Erythroblast (primary cell): ENCODE measurements at regions not wholly inside any gene's neighbourhood (a gene's known extent, or its start where the extent isn't known, plus 50 kb on each side); places are given as distances from the start of the nearest gene placed in this dataset.

ENCODE experiments used
- DNase-seq, 2 experiments: peaks; one replicate each; lab custom pipeline; 2025; lab: John Stamatoyannopoulos, UW
- GATA1 ChIP-seq: IDR thresholded peaks from 2 replicates; pipeline ENCODE4 v1.6.1; 2011; ENCODE audit warnings: low read depth, mild to moderate bottlenecking, control low read depth, low read length, moderate library complexity
- POLR2A ChIP-seq: IDR thresholded peaks from 2 replicates; pipeline ENCODE4 v1.6.1; 2011; ENCODE audit warnings: mild to moderate bottlenecking, low read length

DNA sequence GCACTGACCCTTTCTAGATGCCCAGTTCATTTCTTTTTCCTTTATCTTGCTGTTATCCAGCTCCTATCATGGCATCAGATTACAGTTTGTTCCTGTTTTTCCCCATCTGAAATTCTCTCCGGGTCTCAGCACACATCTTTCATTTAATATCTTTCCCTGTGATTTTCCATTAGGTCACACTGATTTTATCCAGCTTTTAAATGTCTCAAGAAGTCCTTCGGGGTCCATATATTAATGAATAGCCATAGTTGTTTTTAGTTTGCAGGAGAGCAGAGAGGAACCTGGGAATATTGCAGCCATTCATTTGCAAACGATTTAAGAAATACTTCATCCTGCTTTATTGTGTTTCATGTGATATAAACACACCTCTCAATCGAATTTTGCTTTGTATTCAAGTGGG is 374.2 kb downstream of the TDRD15 start:
- no peak for DNase-seq
- TF ChIP-seq POLR2A (no peak), GATA1 (no peak)

DNA sequence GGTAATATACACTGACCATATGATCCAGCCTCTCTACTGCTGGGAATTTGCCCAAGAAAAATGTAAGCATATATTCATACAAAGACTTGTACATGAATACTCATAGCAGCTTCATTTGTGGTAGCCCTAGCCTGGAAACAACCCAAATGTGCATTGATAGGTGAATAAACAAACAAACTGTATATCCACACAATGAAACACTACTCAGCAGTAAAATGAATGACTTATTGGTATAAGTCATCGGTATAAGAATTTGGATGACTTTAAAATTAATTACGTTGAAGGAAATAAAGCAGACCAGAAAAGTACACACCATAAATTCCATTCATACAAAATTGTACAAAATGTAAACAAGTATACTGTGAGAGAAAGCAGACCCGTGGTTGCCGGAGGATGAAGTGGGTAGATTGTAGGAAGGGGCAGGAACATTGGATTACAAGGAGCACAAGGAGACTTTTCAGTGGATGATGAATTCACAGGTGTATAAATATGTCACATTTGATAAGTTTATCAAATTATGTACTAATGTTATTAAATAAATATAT is 376.7 kb downstream of the TDRD15 start:
- no peak for TF ChIP-seq POLR2A
- TF ChIP-seq GATA1 = no peak

DNA sequence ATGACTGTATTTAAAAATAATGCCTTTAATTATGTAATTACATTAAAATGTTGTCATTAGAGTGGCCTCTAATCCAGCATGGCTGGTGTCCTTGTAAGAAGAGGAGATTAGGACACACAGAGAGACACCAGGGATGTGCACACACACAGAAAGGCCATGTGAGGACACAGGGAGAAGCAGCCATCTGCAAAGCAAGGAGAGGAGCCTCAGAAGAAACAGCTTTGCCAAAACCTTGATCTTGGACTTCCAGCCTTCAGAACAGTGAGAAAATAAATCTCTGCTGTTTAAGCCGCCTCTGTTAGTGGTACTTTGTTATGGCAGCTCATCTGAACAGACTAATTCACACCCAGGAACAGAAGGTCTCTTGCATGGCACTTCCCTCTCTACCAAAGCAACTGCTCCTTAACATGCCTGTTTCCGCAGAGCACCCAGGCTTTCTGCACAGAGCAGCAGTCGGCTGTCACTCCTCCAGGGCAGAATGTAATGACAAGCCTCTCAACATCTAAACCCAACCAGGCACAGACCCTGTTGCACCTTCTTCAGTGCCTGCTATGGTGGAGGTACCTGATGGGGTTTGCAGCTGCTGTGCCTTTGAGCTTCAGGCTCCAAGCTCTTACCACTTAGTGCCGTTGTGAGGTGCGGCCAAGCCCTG is 377.7 kb downstream of the TDRD15 start:
- DNase-seq = no peak
- no peak for TF ChIP-seq GATA1
- no peak for TF ChIP-seq POLR2A

More for the DNA sequence above, 376.7 kb downstream of the TDRD15 start:
- no peak for DNase-seq

DNA sequence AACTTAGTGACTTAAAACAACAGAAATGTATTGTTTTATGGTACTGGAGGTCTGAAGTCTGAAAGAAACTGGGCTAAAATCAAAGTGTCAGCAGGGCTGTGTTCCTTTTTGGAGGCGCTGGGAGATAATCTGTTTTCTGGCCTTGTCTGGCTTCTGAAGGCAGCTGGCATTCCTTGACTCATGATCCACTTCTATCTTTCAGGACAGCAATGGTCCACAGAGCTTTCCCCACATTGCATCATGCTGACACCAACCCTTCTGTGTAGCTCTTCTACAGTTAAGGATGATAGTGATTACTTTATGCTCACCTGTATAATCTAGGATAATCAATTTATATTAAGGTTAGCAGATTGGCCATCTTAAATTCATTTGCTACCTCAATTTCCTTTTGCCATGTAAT is 392.1 kb downstream of the TDRD15 start:
- DNase-seq = peak in 1 of 2 experiments; percentile 46
- no peak for TF ChIP-seq GATA1
- no peak for TF ChIP-seq POLR2A

DNA sequence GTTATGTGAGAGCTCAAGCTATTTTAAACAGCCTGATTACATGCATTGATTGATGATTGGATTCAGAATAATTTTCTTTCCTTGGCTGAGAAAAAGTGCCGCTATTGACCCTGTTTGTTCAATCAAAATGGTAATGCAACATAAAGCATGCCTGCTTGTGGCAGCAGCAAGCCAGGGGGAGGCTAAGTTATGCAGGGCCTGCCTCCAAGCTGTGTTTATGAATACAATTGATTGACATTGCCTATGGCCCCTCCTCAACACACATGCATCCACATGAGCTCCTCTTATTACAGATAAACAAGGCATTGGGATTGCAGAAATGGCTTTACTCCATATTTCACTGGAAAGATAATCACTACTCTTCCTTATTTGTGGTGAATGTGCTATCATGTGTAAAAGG is 395.6 kb downstream of the TDRD15 start:
- DNase-seq = no peak
- TF ChIP-seq GATA1 (no peak), POLR2A (no peak)

DNA sequence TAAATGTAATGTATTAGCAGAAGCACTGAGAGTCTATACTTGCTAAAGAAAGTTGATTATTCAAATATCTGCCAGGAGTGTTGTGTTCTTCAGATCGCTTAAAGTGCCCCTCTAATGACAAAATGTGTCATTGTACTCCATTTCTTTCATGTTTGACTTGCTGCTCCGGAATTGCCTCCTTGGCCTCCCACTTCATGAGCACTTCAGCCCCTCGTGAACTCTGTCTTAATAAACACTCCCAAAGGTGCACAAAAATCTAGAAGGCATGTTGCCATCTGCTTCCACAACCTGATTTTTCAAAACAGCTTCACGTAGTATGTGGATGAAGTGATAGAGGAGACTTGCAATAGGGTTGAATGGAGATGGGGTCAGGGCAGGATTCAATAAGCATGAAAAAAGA is 396.1 kb downstream of the TDRD15 start:
- no peak for DNase-seq
- TF ChIP-seq POLR2A (no peak), GATA1 (no peak)

DNA sequence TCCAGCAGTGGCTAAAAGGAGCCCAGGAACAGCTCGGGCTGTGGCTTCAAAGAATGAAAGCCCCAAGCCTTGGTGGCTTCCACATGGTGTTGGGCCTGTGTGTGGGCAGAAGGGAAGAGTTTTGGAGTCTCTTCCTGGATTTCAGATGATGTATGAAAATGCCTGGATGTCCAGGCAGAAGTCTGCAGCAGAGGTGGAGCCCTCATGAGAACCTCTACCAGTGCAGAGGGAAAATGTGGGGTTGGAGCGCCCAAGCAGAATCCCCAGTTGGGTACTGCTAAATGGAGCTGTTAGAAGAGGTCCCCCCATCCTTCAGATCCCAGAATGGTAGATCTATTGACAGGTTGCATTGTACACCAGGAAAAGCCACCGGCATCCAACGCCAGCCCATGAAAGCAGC is 412.1 kb downstream of the TDRD15 start:
- TF ChIP-seq POLR2A (no peak), GATA1 (no peak)
- DNase-seq = no peak

DNA sequence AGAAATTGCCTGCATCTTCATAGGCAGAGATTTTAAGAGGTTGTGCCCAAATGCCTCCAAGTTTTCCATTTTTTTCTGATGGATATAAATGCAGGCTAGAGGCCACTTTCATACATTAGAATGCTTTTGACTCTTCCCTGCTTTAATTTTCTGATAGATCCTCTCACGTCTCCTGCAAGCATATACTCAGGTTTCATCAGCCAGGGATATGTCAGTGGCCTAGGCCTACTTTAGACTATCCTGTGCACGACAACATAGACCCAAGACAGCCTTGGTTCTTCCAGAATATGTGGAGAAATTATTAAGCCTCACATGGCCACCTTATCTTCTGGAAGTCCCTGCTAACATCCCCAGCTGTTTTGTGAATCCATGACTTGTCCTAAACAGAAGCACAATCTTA is 415.9 kb downstream of the TDRD15 start:
- DNase-seq = no peak
- TF ChIP-seq GATA1 (no peak), POLR2A (no peak)

DNA sequence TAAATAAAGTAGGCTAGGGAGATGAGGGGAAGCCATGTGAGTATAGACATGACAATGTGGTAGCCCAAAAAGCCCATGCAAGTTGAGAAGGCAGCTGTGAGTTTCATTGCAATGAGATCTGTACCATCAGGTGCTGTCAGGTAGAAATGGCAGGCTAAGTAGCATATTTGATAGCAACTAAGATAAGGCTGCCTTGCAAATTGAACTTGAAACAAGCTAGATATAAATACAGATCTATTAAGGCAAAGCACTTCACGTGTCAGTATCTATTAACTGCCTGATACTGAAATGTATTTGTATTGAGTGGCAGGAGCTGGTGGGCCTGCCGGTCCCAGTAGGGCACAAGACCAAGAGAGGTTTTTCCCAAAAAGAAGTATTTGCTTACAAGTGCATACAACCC is 419.9 kb downstream of the TDRD15 start:
- no peak for DNase-seq
- TF ChIP-seq POLR2A (no peak), GATA1 (no peak)

DNA sequence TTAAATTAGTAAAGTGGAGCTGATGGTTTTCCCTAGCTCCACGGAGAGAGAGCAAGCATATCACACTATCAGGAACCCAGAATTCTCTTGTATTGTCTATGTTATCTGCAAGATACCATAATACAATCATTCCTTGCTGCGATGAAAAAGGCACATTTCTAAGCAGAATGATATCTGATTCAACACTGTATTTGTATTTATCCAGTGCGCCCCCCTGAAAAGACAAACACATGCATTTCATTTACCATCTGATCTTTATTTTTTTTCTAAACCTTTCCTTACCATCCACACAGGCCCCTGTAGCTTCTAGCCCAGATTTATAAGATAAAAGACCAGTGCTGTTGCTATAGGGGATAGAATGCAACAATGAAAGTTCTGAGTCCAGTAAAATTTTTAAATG is 420.6 kb downstream of the TDRD15 start:
- TF ChIP-seq GATA1 (no peak), POLR2A (no peak)
- DNase-seq = no peak

DNA sequence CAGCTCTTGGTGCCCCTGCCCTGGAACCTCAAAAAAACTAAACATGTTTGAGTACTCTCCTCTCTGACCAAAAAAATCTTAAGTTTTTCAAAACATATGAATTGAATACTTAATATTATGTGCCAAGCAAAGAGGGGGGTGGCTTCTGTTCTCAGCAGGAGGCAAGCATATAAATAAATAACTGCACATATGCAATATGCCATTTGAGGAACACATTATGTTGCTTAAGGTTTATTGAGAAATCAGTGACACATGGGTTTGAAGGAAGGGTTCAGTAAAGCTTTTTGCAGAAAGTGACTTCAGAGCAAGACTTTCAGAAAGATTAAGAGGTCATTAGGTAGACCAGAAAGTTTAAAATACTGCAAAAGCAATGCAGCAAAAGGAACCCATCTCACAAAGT is 429.2 kb downstream of the TDRD15 start:
- no peak for DNase-seq
- TF ChIP-seq POLR2A (no peak), GATA1 (no peak)

DNA sequence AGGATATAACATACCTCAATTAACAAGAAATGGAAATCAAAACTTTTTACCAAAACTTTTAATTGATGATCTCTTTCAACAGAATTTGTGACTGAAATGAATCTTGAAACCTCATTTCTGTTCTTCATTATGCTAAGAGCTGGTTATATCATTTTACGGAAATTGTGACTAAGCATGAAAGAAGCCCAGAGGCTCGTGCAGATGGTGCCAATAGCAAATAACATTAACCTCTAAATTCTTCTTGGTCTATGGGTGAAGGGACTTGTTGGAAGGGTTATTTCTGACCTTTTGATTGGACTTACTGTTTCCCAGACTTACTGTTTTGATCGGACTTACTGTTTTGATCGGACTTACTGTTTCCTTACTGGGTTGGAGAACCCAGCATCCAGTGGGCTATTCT is 435.6 kb downstream of the TDRD15 start:
- TF ChIP-seq GATA1 (no peak), POLR2A (no peak)
- no peak for DNase-seq

DNA sequence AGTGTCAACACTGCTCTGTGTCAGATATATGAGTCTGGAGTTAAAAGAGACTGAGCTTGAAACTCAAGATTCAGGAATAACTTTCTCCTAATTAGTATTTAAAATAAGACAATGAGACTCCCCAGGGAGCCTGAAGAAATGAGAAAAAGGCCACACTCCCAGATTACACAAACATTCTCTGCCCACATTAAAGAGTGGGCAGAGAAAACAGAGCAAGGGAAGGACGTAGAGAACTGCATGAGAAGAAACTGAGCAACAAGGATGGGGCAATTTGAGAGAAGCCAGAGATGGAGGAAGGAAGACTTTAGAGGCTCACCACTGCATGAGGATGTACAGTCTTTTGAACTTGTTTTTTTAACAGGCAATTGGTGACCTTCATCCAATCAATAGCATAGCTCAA is 438.2 kb downstream of the TDRD15 start:
- no peak for TF ChIP-seq POLR2A
- no peak for TF ChIP-seq GATA1
- DNase-seq = no peak

DNA sequence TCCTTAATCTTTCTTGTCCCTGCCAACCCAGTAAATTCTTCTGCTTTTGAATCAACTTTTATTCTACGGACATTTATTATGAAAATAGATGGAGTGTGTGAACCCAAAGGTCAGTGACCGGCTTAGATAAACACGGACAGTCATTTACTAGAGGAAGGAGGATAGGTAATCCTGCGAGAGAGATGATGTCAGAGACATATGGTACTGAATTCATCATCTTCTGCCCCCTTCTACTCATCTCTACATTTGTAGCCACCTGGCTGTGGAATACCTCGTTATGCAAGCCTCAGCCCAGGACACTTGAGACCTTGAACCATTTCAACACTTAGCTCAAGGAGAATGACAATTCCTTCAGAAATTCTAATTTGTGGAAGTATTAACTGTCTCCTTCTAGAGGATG is 443.6 kb downstream of the TDRD15 start:
- DNase-seq = no peak

DNA sequence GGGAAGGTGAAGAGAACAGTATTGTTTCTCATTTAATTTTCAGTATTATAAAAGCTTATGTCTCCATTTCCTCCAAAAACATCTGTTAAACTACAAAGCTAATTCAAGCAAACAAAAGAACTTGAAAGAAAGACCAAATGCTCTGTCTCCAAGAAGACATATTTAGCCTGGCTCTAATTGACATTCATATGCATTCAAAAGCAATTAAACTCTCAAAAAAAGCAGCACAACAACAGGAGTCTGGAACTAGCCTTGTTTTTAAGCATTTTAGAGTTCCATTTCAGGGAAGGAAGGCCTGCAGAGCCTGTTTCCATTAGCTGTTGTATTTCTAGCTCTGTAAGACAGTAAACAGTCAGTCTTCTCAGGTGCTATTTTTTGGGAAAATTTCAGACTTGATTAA is 447.9 kb downstream of the TDRD15 start:
- TF ChIP-seq POLR2A (no peak), GATA1 (no peak)
- no peak for DNase-seq

More for the DNA sequence above, 443.6 kb downstream of the TDRD15 start:
- TF ChIP-seq GATA1 (no peak), POLR2A (no peak)
